ENCODE measurements at regions not wholly inside any gene's neighbourhood (a gene's known extent, or its start where the extent isn't known, plus 50 kb on each side); places are given as distances from the start of the nearest gene placed in this dataset.

GRCh38 chr1:234707641-234708040 is 97.7 kb upstream of the IRF2BP2 start:
- Mint-ChIP-seq H3K27ac (peak overlapping the region; percentile 31 to 90 (median 77)), H3K36me3 (peaks cover 0 to 9% of the 10 kb centered on the region in 2 donors), H3K9me3 (peaks cover 0 to 3% (median 0%) of the 10 kb centered on the region in 7 donors), H3K27me3 (ENCODE audit: low read depth in 3 of 3) (no peaks in the 10 kb centered on the region), H3K4me3 (no peak overlapping the region), H3K4me1 (peaks cover 53% of the 10 kb centered on the region)
- Histone ChIP-seq H3K36me3 (replicated peaks in 1 of 2; ENCODE audit: control insufficient read depth in 1 of 2, insufficient read depth in 2 of 2, low read length in 2 of 2) (no peaks in the 10 kb centered on the region), H3K27me3 (ENCODE audit: control insufficient read depth in 2 of 2, insufficient read depth in 2 of 2, low read length in 2 of 2) (no peaks in the 10 kb centered on the region), H3K4me2 (replicated peaks; ENCODE audit: extremely low read depth, low read length, poor library complexity, severe bottlenecking) (no peak overlapping the region), H2AFZ (ENCODE audit: insufficient read depth, low read depth, low read length, poor library complexity, severe bottlenecking) (no peak overlapping the region), H3K27ac (ENCODE audit: low read depth in 1 of 2, low read length in 2 of 2) (peak overlapping the region; percentile 50 to 64), H4K20me1 (ENCODE audit: insufficient read depth, low read length) (no peaks in the 10 kb centered on the region), H3K79me2 (ENCODE audit: insufficient read depth, low read length) (no peaks in the 10 kb centered on the region), H3K4me1 (ENCODE audit: control insufficient read depth in 1 of 2, insufficient read depth in 2 of 2, low read length in 2 of 2) (peaks cover 42 to 52% of the 10 kb centered on the region in 2 donors), H3K9ac (ENCODE audit: insufficient read depth, low read length, poor library complexity, severe bottlenecking) (no peak overlapping the region), H3K4me3 (replicated peaks in 1 of 3; ENCODE audit: low read depth in 2 of 3, low read length in 3 of 3) (no peak overlapping the region), H3K9me3 (replicated peaks in 1 of 2; ENCODE audit: control insufficient read depth in 1 of 2, insufficient read depth in 1 of 2, low read length in 2 of 2) (no peaks in the 10 kb centered on the region)
- WGBS (ENCODE audit: insufficient coverage): 0% methylated on average over 1 of the region's 1 CpG
- DNase-seq: peak; percentile 68 to 95 (median 68)
- no peak for TF ChIP-seq CTCF (IDR thresholded peaks at IDR 0.05)
- intact Hi-C loops (cut with micrococcal nuclease): no loop called here

GRCh38 chr1:234706931-234707330 is 97.0 kb upstream of the IRF2BP2 start:
- peaks cover 0 to 3% (median 0%) of the 10 kb centered on the region in 7 donors for H3K9me3 Mint-ChIP-seq
- Histone ChIP-seq H3K79me2 (ENCODE audit: insufficient read depth, low read length) (no peaks in the 10 kb centered on the region), H3K9me3 (replicated peaks in 1 of 2; ENCODE audit: control insufficient read depth in 1 of 2, insufficient read depth in 1 of 2, low read length in 2 of 2) (no peaks in the 10 kb centered on the region), H3K4me3 (replicated peaks in 1 of 3; ENCODE audit: low read depth in 2 of 3, low read length in 3 of 3) (no peak overlapping the region), H3K27ac (ENCODE audit: low read depth in 1 of 2, low read length in 2 of 2) (peak overlapping the region; percentile 50 to 64), H3K4me2 (replicated peaks; ENCODE audit: extremely low read depth, low read length, poor library complexity, severe bottlenecking) (no peak overlapping the region), H3K27me3 (ENCODE audit: control insufficient read depth in 2 of 2, insufficient read depth in 2 of 2, low read length in 2 of 2) (no peaks in the 10 kb centered on the region), H4K20me1 (ENCODE audit: insufficient read depth, low read length) (no peaks in the 10 kb centered on the region), H3K4me1 (ENCODE audit: control insufficient read depth in 1 of 2, insufficient read depth in 2 of 2, low read length in 2 of 2) (peaks cover 42 to 52% of the 10 kb centered on the region in 2 donors), H3K9ac (ENCODE audit: insufficient read depth, low read length, poor library complexity, severe bottlenecking) (no peak overlapping the region), H2AFZ (ENCODE audit: insufficient read depth, low read depth, low read length, poor library complexity, severe bottlenecking) (no peak overlapping the region), H3K36me3 (replicated peaks in 1 of 2; ENCODE audit: control insufficient read depth in 1 of 2, insufficient read depth in 2 of 2, low read length in 2 of 2) (no peaks in the 10 kb centered on the region)
- intact Hi-C loops (cut with micrococcal nuclease): no loop called here
- DNase-seq: peak in 1 of 3 donors; percentile 67
- H3K4me1 Mint-ChIP-seq: peaks cover 53% of the 10 kb centered on the region
- H3K27me3 Mint-ChIP-seq (ENCODE audit: low read depth in 3 of 3): no peaks in the 10 kb centered on the region
- H3K4me3 Mint-ChIP-seq: no peak overlapping the region
- TF ChIP-seq CTCF (IDR thresholded peaks at IDR 0.05): no peak
- peak overlapping the region in 4 of 7 donors; percentile 12 to 90 (median 26) for H3K27ac Mint-ChIP-seq
- H3K36me3 Mint-ChIP-seq: peaks cover 0 to 9% of the 10 kb centered on the region in 2 donors
- no CpG with 5 or more reads among the region's 1 CpG for WGBS (ENCODE audit: insufficient coverage)

All from CD14-positive monocyte (primary cell).